HL-60 (cell line): ENCODE measurements at regions not wholly inside any gene's neighbourhood (a gene's known extent, or its start where the extent isn't known, plus 50 kb on each side); places are given as distances from the start of the nearest gene placed in this dataset.

Experiments
- DNase-seq, 2 experiments: peaks; one replicate each; pipeline ENCODE4 v3.0.0-alpha.2; 2010 to 2020; ENCODE audit warnings: low read depth in 1 of 2, low spot score in 1 of 2
- H3K27ac ChIP-seq: fragments of 250-450 bp; sonication (Bioruptor Pico); replicated peaks from 2 replicates; pipeline ENCODE4 v1.5.1; 2020; ENCODE audit warnings: mild to moderate bottlenecking, moderate library complexity
- H3K27me3 ChIP-seq: fragments of 250-450 bp; sonication (Bioruptor Pico); 2 replicates; pipeline ENCODE4 v1.5.1; 2021; ENCODE audit warnings: mild to moderate bottlenecking, moderate library complexity; ENCODE audit not compliant: insufficient read depth, poor library complexity, severe bottlenecking
- H3K4me3 ChIP-seq: replicated peaks from 2 replicates; pipeline ENCODE4 v1.5.1; 2011; ENCODE audit warnings: mild to moderate bottlenecking, control low read depth, low read length; ENCODE audit not compliant: insufficient read depth
- GABPA ChIP-seq: IDR thresholded peaks from 2 replicates; pipeline ENCODE4 v1.6.1; 2012; ENCODE audit warnings: low read depth
- POLR2AphosphoS5 ChIP-seq: IDR thresholded peaks from 2 replicates; pipeline ENCODE4 v1.6.1; 2012; ENCODE audit warnings: low read depth
- SPI1 ChIP-seq: IDR thresholded peaks from 2 replicates; pipeline ENCODE4 v1.6.1; 2012; ENCODE audit warnings: low read depth, mild to moderate bottlenecking, borderline replicate concordance
- TF ChIP-seq, protein P1 (sequence below): IDR thresholded peaks from 2 replicates; pipeline ENCODE4 v1.6.1; 2012; ENCODE audit warnings: low read depth; ENCODE audit not compliant: insufficient replicate concordance
- TF ChIP-seq, protein P2 (sequence below): IDR thresholded peaks from one replicate; pipeline ENCODE4 v1.5.1; 2011; ENCODE audit warnings: low read length, control low read depth, inconsistent platforms; ENCODE audit not compliant: insufficient read depth

DNA sequence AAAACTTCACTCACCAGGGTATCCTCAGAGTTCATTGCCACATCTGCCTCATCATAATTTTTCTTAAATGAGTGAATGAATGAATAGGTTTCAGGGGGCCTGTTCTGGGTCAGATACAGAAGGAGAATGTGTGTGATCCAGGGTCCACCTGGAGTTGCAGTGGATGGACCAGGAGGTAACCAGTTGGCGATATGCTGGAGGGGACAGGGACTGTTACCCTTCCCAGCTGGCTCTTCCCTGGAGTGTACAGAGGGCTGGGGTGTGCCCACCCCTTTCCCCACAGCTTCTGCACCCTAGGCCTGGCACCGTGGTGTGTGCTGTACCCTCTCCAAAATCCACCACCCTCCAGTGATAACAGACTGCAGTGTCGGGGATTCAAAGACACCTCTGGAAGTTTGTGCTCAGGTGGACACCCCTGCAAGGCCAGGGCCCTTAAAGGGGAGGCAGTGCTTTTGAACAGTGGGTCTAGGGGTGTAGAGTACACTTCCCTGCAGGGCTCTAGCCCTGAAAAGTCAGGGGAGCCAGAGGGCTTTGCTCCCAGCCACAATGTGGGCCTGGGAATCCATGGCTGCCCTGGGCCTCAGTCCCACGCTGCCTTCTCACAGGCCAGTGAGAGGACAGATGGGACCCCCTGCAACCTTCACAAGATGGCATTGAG is 134.4 kb upstream of the UNC5B start:
- Histone ChIP-seq H3K27ac (no peak overlapping the region), H3K27me3 (no peaks in the 10 kb centered on the region), H3K4me3 (no peak overlapping the region)
- TF ChIP-seq SPI1 (no peak), POLR2AphosphoS5 (no peak), GABPA (no peak)
- TF ChIP-seq, protein P1, sequence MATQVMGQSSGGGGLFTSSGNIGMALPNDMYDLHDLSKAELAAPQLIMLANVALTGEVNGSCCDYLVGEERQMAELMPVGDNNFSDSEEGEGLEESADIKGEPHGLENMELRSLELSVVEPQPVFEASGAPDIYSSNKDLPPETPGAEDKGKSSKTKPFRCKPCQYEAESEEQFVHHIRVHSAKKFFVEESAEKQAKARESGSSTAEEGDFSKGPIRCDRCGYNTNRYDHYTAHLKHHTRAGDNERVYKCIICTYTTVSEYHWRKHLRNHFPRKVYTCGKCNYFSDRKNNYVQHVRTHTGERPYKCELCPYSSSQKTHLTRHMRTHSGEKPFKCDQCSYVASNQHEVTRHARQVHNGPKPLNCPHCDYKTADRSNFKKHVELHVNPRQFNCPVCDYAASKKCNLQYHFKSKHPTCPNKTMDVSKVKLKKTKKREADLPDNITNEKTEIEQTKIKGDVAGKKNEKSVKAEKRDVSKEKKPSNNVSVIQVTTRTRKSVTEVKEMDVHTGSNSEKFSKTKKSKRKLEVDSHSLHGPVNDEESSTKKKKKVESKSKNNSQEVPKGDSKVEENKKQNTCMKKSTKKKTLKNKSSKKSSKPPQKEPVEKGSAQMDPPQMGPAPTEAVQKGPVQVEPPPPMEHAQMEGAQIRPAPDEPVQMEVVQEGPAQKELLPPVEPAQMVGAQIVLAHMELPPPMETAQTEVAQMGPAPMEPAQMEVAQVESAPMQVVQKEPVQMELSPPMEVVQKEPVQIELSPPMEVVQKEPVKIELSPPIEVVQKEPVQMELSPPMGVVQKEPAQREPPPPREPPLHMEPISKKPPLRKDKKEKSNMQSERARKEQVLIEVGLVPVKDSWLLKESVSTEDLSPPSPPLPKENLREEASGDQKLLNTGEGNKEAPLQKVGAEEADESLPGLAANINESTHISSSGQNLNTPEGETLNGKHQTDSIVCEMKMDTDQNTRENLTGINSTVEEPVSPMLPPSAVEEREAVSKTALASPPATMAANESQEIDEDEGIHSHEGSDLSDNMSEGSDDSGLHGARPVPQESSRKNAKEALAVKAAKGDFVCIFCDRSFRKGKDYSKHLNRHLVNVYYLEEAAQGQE, result no peak
- TF ChIP-seq, protein P2, sequence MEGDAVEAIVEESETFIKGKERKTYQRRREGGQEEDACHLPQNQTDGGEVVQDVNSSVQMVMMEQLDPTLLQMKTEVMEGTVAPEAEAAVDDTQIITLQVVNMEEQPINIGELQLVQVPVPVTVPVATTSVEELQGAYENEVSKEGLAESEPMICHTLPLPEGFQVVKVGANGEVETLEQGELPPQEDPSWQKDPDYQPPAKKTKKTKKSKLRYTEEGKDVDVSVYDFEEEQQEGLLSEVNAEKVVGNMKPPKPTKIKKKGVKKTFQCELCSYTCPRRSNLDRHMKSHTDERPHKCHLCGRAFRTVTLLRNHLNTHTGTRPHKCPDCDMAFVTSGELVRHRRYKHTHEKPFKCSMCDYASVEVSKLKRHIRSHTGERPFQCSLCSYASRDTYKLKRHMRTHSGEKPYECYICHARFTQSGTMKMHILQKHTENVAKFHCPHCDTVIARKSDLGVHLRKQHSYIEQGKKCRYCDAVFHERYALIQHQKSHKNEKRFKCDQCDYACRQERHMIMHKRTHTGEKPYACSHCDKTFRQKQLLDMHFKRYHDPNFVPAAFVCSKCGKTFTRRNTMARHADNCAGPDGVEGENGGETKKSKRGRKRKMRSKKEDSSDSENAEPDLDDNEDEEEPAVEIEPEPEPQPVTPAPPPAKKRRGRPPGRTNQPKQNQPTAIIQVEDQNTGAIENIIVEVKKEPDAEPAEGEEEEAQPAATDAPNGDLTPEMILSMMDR, result no peak
- no peak for DNase-seq

DNA sequence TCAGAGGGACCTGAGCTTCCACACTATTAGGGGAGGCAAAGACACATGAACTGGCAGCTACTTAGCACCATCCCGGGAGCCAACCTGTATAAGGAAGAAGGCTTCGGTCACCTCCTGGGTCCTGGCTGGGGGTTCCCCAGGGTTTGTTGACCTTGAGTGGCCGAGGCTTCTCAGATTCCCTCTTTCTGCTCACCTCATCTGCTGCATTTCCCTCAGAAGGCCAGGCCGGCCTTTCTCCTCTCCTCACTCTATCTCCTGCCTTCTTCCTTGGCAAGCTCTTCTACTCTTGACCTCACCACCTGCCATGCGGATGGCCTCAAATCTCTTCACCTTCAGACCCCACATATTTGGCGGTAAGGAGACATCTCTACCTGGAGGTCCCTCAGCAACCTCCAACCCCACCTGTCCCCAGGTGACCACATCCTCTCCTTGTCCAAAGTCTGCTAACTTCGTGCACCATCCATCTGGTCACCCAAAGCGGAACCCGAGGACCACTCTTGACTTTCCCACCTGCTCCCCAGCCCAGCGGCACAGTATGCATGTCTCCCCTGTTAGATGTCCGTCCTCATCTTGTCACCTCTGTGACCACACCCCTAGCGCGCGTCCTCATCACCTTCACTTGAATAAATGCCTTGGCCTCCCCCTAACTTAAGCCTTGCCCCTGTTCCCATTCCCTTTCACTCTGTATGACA is 133.8 kb upstream of the UNC5B start:
- no peak overlapping the region for H3K27ac ChIP-seq
- TF ChIP-seq SPI1, result no peak
- TF ChIP-seq, protein P2, result no peak
- TF ChIP-seq GABPA, result no peak
- no peak for TF ChIP-seq POLR2AphosphoS5
- H3K27me3 ChIP-seq, result no peaks in the 10 kb centered on the region
- no peak for DNase-seq
- no peak overlapping the region for H3K4me3 ChIP-seq

DNA sequence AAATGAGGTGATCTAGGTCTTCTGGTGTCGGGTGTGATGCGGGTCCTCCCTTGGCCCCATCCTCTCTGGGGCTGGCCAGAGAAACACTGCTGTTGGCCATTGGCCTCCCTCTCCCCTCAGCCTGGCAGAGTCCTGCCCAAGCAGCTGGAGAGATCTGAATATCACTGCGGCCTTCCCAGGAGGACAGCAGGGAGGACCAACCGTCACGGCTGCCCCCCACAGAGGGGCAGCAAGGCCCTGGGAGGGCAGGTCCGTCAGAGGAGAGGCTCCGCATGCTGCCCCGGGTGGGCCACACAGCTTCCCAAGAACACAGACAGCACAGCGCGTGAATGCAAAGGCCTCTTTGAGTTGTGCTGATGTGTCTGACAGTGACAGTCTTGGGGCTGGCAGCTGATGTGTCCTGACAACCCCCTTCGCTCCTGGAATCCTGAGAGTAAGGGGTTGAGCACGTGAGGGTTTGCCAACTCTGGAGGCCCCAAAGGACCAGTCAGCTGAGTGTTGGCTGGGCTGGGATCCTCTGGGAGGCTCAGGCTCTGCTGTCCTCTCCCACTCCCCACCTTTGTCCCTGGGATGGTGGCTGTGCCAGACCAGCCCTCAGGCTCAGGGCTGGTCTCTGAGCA is 132.5 kb upstream of the UNC5B start:
- Histone ChIP-seq H3K27me3 (no peaks in the 10 kb centered on the region), H3K4me3 (no peak overlapping the region), H3K27ac (no peak overlapping the region)
- no peak for DNase-seq
- no peak for TF ChIP-seq SPI1

DNA sequence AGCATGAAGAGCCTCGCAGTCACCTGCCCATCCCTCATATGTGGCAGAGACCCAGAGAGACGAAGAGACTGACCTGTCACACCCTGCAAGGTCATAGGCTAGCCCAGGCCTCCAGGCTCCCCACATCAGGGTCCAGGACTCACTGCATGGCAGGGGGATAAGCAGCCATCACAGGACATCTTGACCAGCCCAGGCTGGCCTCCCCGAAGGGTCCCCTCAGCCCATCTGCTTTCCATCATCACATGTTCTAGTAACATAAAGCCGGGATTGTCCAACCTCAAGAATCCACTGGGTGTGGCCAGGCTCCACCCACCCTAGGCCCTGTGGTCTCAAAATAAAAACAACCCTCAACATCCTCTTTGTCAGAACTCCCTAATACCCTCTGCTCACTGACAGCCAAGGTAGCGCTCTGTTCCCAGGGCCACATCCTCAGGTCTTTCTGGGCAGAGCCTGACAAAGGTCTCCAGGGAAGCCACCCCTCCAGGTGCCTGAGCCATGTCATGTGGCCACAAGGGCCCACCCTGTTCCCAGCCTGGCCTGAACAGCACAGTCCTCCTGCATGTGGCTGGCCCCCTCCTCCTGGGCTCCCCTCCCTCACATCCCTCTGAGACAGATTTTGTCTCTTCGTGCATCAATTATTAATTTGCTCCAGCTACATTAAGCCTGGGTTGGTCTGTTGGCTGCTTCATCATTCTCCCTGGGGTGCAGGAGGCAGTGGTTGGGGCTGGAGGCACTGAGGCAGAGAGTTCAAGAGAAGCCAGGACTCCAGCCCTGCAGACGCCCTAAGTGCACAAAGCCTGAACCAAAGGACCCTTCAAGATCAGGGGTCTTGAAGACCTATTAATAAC is 131.8 kb upstream of the UNC5B start:
- Histone ChIP-seq H3K4me3 (no peak overlapping the region), H3K27ac (no peak overlapping the region), H3K27me3 (no peaks in the 10 kb centered on the region)
- TF ChIP-seq, protein P1, result no peak
- TF ChIP-seq SPI1, result no peak
- TF ChIP-seq, protein P2, result no peak
- TF ChIP-seq POLR2AphosphoS5, result no peak
- no peak for TF ChIP-seq GABPA
- no peak for DNase-seq
